OCI-LY3 (cell line): ENCODE measurements at regions not wholly inside any gene's neighbourhood (a gene's known extent, or its start where the extent isn't known, plus 50 kb on each side); places are given as distances from the start of the nearest gene placed in this dataset.

Experiments used
- EZH2phosphoT487 ChIP-seq: fragments of 200-600 bp; shearing (Covaris generic); IDR thresholded peaks from 2 replicates; pipeline ENCODE4 v1.6.1; 2018; ENCODE audit warnings: antibody characterized with exemption, mixed run types, low read depth
- TF ChIP-seq, protein P1 (sequence below): fragments of 200-600, 300-600 bp; sonication (generic); IDR thresholded peaks from 2 replicates; pipeline ENCODE4 v1.5.1; 2014; ENCODE audit warnings: antibody characterized with exemption, low read length, low read depth

- TF ChIP-seq, protein P1, sequence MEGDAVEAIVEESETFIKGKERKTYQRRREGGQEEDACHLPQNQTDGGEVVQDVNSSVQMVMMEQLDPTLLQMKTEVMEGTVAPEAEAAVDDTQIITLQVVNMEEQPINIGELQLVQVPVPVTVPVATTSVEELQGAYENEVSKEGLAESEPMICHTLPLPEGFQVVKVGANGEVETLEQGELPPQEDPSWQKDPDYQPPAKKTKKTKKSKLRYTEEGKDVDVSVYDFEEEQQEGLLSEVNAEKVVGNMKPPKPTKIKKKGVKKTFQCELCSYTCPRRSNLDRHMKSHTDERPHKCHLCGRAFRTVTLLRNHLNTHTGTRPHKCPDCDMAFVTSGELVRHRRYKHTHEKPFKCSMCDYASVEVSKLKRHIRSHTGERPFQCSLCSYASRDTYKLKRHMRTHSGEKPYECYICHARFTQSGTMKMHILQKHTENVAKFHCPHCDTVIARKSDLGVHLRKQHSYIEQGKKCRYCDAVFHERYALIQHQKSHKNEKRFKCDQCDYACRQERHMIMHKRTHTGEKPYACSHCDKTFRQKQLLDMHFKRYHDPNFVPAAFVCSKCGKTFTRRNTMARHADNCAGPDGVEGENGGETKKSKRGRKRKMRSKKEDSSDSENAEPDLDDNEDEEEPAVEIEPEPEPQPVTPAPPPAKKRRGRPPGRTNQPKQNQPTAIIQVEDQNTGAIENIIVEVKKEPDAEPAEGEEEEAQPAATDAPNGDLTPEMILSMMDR = no peak
- TF ChIP-seq EZH2phosphoT487 = no peak
These were observed 282.9 kb upstream of the SOX4 start for GRCh38 chr6:21310568-21311140.
